Vagina (tissue), 2 donors: ENCODE measurements at regions not wholly inside any gene's neighbourhood (a gene's known extent, or its start where the extent isn't known, plus 50 kb on each side); places are given as distances from the start of the nearest gene placed in this dataset.

Experiments used
- POLR2A ChIP-seq, 2 donors: fragments of 450-650 bp; IDR thresholded peaks; one replicate each; pipeline ENCODE4 v1.6.1; 2017; ENCODE audit warnings: antibody characterized with exemption in 2 of 2, mild to moderate bottlenecking in 2 of 2, moderate library complexity in 2 of 2
- TF ChIP-seq, protein P1 (sequence below), 3 experiments: fragments of 450-650 bp in 2 of 3; fragments of 200-600 bp in 1 of 3; sonication (generic) in 1 of 3; IDR thresholded peaks; one replicate each; pipeline ENCODE4 v1.5.1; 2017 to 2019; ENCODE audit warnings: antibody characterized with exemption in 3 of 3, mild to moderate bottlenecking in 2 of 3, moderate library complexity in 2 of 3

DNA sequence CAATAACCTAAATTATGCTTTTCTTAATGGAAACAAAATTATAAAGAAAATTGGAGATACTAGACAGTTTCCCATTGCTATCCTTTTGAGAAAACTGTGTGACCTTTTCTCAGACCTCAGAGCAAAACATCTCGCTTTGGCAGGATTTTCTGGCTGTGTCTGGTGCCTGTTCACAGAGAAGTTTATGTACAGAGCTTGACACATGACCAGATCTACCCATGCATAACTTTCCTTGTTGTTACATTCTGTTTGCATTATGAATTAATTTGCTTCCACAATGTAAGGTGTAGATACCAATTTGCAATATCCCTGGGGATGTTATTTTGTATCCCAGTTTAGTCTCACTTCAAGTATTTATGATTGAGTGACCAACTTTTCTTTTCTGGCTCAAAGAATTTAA, 565.0 kb downstream of the XPNPEP1 start:
- TF ChIP-seq, protein P1, sequence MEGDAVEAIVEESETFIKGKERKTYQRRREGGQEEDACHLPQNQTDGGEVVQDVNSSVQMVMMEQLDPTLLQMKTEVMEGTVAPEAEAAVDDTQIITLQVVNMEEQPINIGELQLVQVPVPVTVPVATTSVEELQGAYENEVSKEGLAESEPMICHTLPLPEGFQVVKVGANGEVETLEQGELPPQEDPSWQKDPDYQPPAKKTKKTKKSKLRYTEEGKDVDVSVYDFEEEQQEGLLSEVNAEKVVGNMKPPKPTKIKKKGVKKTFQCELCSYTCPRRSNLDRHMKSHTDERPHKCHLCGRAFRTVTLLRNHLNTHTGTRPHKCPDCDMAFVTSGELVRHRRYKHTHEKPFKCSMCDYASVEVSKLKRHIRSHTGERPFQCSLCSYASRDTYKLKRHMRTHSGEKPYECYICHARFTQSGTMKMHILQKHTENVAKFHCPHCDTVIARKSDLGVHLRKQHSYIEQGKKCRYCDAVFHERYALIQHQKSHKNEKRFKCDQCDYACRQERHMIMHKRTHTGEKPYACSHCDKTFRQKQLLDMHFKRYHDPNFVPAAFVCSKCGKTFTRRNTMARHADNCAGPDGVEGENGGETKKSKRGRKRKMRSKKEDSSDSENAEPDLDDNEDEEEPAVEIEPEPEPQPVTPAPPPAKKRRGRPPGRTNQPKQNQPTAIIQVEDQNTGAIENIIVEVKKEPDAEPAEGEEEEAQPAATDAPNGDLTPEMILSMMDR (IDR thresholded peaks at IDR 0.05) = no peak
- TF ChIP-seq POLR2A (IDR thresholded peaks at IDR 0.05) = no peak
